OCI-LY3 (cell line): ENCODE measurements at regions not wholly inside any gene's neighbourhood (a gene's known extent, or its start where the extent isn't known, plus 50 kb on each side); places are given as distances from the start of the nearest gene placed in this dataset.

Source experiments
- H2AFZ ChIP-seq: fragments of 200-600, 300-600 bp; shearing (Covaris generic); 2 replicates; pipeline ENCODE4 v1.6.0; 2014; ENCODE audit warnings: antibody characterized with exemption, low read depth, low read length
- H3K27ac ChIP-seq: fragments of 200-600, 300-600 bp; sonication (generic); 2 replicates; pipeline ENCODE4 v1.5.1; 2014; ENCODE audit warnings: mild to moderate bottlenecking, low read length, moderate library complexity, mixed read lengths
- H3K27me3 ChIP-seq: fragments of 200-600, 300-600 bp; sonication (generic); 2 replicates; pipeline ENCODE4 v1.6.1; 2014; ENCODE audit warnings: low read depth, low read length, mixed read lengths
- H3K36me3 ChIP-seq: fragments of 200-600, 300-600 bp; sonication (generic); replicated peaks from 2 replicates; pipeline ENCODE3; 2014; ENCODE audit warnings: low read depth, low read length, mixed read lengths
- H3K4me1 ChIP-seq: fragments of 300-600, 200-600 bp; sonication (generic); 2 replicates; pipeline ENCODE4 v1.6.1; 2014; ENCODE audit warnings: low read length, mixed read lengths
- H3K4me2 ChIP-seq: fragments of 200-600, 300-600 bp; sonication (generic); 2 replicates; pipeline ENCODE4 v1.6.1; 2014; ENCODE audit warnings: low read length, mixed read lengths
- H3K4me3 ChIP-seq: fragments of 300-600, 200-600 bp; sonication (generic); 2 replicates; pipeline ENCODE4 v1.5.1; 2014; ENCODE audit warnings: antibody characterized with exemption, mild to moderate bottlenecking, low read length, moderate library complexity
- H3K79me2 ChIP-seq: fragments of 300-600, 200-600 bp; shearing (Covaris generic); 2 replicates; pipeline ENCODE4 v1.6.1; 2014; ENCODE audit warnings: mild to moderate bottlenecking, low read length, mixed read lengths
- H3K9ac ChIP-seq: fragments of 300-600, 200-600 bp; shearing (Covaris generic); 2 replicates; pipeline ENCODE4 v1.6.0; 2014; ENCODE audit warnings: mild to moderate bottlenecking, low read length, moderate library complexity
- H3K9me3 ChIP-seq: fragments of 200-600, 300-600 bp; shearing (Covaris generic); 2 replicates; pipeline ENCODE4 v1.6.1; 2014; ENCODE audit warnings: low read length, mixed read lengths; ENCODE audit not compliant: insufficient read depth
- H4K20me1 ChIP-seq: fragments of 200-600, 300-600 bp; sonication (generic); 2 replicates; pipeline ENCODE4 v1.6.1; 2016; ENCODE audit warnings: low read length, mixed read lengths; ENCODE audit not compliant: insufficient read depth
- CTCF ChIP-seq: fragments of 200-600, 300-600 bp; sonication (generic); IDR thresholded peaks from 2 replicates; pipeline ENCODE4 v1.5.1; 2014; ENCODE audit warnings: antibody characterized with exemption, low read length, low read depth
- EZH2phosphoT487 ChIP-seq: fragments of 200-600 bp; shearing (Covaris generic); IDR thresholded peaks from 2 replicates; pipeline ENCODE4 v1.6.1; 2018; ENCODE audit warnings: antibody characterized with exemption, mixed run types, low read depth

GRCh38 chr14:94886931-94887330 is 117.0 kb upstream of the GSC start:
- no peaks in the 10 kb centered on the region for H4K20me1 ChIP-seq
- H3K9ac ChIP-seq: no peak overlapping the region
- peaks cover 3% of the 10 kb centered on the region; the same call in 1 of the 2 replicates for H3K27me3 ChIP-seq
- no peak overlapping the region for H2AFZ ChIP-seq
- TF ChIP-seq CTCF (no peak), EZH2phosphoT487 (no peak)
- H3K9me3 ChIP-seq: no peaks in the 10 kb centered on the region
- H3K4me1 ChIP-seq: no peaks in the 10 kb centered on the region
- no peak overlapping the region for H3K4me3 ChIP-seq
- no peak overlapping the region for H3K4me2 ChIP-seq
- H3K79me2 ChIP-seq: no peaks in the 10 kb centered on the region
- H3K36me3 ChIP-seq: no peaks in the 10 kb centered on the region
- no peak overlapping the region for H3K27ac ChIP-seq

- no peak overlapping the region for H3K9ac ChIP-seq
- H3K9me3 ChIP-seq: no peaks in the 10 kb centered on the region
Measured at GRCh38 chr14:94885481-94886155, 115.7 kb upstream of the GSC start.

GRCh38 chr14:94884616-94885230 is 114.8 kb upstream of the GSC start:
- Histone ChIP-seq H3K27me3 (peaks cover 3% of the 10 kb centered on the region; the same call in 1 of the 2 replicates), H2AFZ (no peak overlapping the region), H4K20me1 (no peaks in the 10 kb centered on the region), H3K4me1 (no peaks in the 10 kb centered on the region), H3K9ac (no peak overlapping the region), H3K9me3 (no peaks in the 10 kb centered on the region), H3K4me2 (no peak overlapping the region), H3K79me2 (no peaks in the 10 kb centered on the region), H3K4me3 (no peak overlapping the region), H3K27ac (no peak overlapping the region), H3K36me3 (no peaks in the 10 kb centered on the region)
- TF ChIP-seq CTCF (no peak), EZH2phosphoT487 (no peak)

More at GRCh38 chr14:94885481-94886155, 115.7 kb upstream of the GSC start:
- no peak overlapping the region for H3K27ac ChIP-seq
- peaks cover 3% of the 10 kb centered on the region; the same call in 1 of the 2 replicates for H3K27me3 ChIP-seq
- H3K4me1 ChIP-seq: no peaks in the 10 kb centered on the region
- H3K36me3 ChIP-seq: no peaks in the 10 kb centered on the region
- H3K79me2 ChIP-seq: no peaks in the 10 kb centered on the region
- TF ChIP-seq EZH2phosphoT487 (no peak), CTCF (no peak)
- H3K4me3 ChIP-seq: no peak overlapping the region
- no peaks in the 10 kb centered on the region for H4K20me1 ChIP-seq
- no peak overlapping the region for H3K4me2 ChIP-seq
- H2AFZ ChIP-seq: no peak overlapping the region

DNA sequence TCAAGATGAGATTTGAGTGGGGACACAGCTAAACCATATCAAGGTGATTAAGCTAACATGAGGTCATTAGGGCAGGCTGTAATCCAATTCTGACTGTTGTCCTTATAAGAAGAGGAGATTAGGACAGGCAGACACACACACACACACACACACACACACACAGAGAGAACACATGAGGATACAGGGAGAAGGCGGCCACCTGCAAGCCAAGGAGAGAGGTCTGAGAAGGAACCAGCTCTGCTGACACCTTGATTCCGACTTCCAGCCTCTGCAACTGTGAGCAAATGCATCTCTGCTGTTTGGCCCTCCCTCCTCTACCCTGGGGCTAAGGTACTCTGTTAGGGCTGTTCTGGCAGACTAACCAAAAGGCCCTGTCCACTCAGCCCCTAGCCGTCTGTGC is 112.5 kb upstream of the GSC start:
- Histone ChIP-seq H3K4me1 (no peaks in the 10 kb centered on the region), H3K9me3 (no peaks in the 10 kb centered on the region), H3K9ac (no peak overlapping the region), H2AFZ (no peak overlapping the region), H4K20me1 (no peaks in the 10 kb centered on the region), H3K79me2 (no peaks in the 10 kb centered on the region), H3K27me3 (peaks cover 7% of the 10 kb centered on the region), H3K4me2 (no peak overlapping the region), H3K27ac (no peak overlapping the region), H3K4me3 (no peak overlapping the region), H3K36me3 (no peaks in the 10 kb centered on the region)
- TF ChIP-seq CTCF: no peak
- TF ChIP-seq EZH2phosphoT487: no peak
